ENCODE measurements at regions not wholly inside any gene's neighbourhood (a gene's known extent, or its start where the extent isn't known, plus 50 kb on each side); places are given as distances from the start of the nearest gene placed in this dataset.

GRCh38 chr7:12801107-12801506 lies 113.7 kb downstream of the ARL4A start:
- Mint-ChIP-seq H3K27ac (no peak overlapping the region), H3K4me1 (no peaks in the 10 kb centered on the region), H3K9me3 (ENCODE audit: insufficient read depth) (no peaks in the 10 kb centered on the region), H3K4me3 (no peak overlapping the region), H3K27me3 (no peaks in the 10 kb centered on the region)
- no peaks in the 10 kb centered on the region for H3K36me3 ChIP-seq (replicated peaks in 1 of 2; ENCODE audit: control extremely low read depth in 1 of 2, control insufficient read depth in 1 of 2, extremely low read depth in 1 of 2, insufficient read depth in 2 of 2, low read length in 1 of 2)
- no peak overlapping the region for H3K4me2 ChIP-seq (replicated peaks; ENCODE audit: low read depth, low read length, poor library complexity, severe bottlenecking)
- no peaks in the 10 kb centered on the region for H3K27me3 ChIP-seq (replicated peaks in 1 of 4; ENCODE audit: control extremely low read depth in 1 of 4, control insufficient read depth in 3 of 4, insufficient read depth in 4 of 4, low read length in 3 of 4)
- no peak overlapping the region for H2AFZ ChIP-seq (ENCODE audit: insufficient read depth, low read depth, low read length, poor library complexity, severe bottlenecking)
- H3K79me2 ChIP-seq (ENCODE audit: control insufficient read depth, insufficient read depth, low read length): no peaks in the 10 kb centered on the region
- DNase-seq (no peak), ATAC-seq (ENCODE audit: low read depth) (no peak)
- WGBS (ENCODE audit: insufficient coverage): 70% methylated on average over 3 of the region's 4 CpGs
- ChIA-PET POLR2A (no interaction called here), CTCF (no interaction called here)
- H3K4me1 ChIP-seq (ENCODE audit: control insufficient read depth in 2 of 2, insufficient read depth in 2 of 2, low read length in 2 of 2): no peaks in the 10 kb centered on the region
- H3K4me3 ChIP-seq (ENCODE audit: control extremely low read depth in 1 of 5, extremely low read depth in 1 of 5, insufficient read depth in 1 of 5, low read depth in 2 of 5, low read length in 4 of 5): no peak overlapping the region
- intact Hi-C loops (cut with micrococcal nuclease): no loop called here
- no peak overlapping the region for H3K9ac ChIP-seq (ENCODE audit: low read length)
- H4K20me1 ChIP-seq (ENCODE audit: control insufficient read depth, insufficient read depth, low read length, poor library complexity, severe bottlenecking): no peaks in the 10 kb centered on the region
- H3K9me3 ChIP-seq (ENCODE audit: control extremely low read depth in 1 of 3, control insufficient read depth in 2 of 3, insufficient read depth in 1 of 3, low read length in 2 of 3): no peaks in the 10 kb centered on the region
- TF ChIP-seq CTCF (IDR thresholded peaks at IDR 0.05) (no peak), EZH2 (IDR thresholded peaks at IDR 0.05; ENCODE audit: borderline replicate concordance, insufficient read depth, low read depth, low read length, poor library complexity, severe bottlenecking) (no peak)
- H3K27ac ChIP-seq (ENCODE audit: low read length in 2 of 2): no peak overlapping the region

- no peaks in the 10 kb centered on the region for H3K9me3 Mint-ChIP-seq (ENCODE audit: insufficient read depth)
- TF ChIP-seq CTCF (IDR thresholded peaks at IDR 0.05) (no peak), EZH2 (IDR thresholded peaks at IDR 0.05; ENCODE audit: borderline replicate concordance, insufficient read depth, low read depth, low read length, poor library complexity, severe bottlenecking) (no peak)
- Histone ChIP-seq H3K4me1 (ENCODE audit: control insufficient read depth in 2 of 2, insufficient read depth in 2 of 2, low read length in 2 of 2) (no peaks in the 10 kb centered on the region), H4K20me1 (ENCODE audit: control insufficient read depth, insufficient read depth, low read length, poor library complexity, severe bottlenecking) (no peaks in the 10 kb centered on the region), H3K36me3 (replicated peaks in 1 of 2; ENCODE audit: control extremely low read depth in 1 of 2, control insufficient read depth in 1 of 2, extremely low read depth in 1 of 2, insufficient read depth in 2 of 2, low read length in 1 of 2) (no peaks in the 10 kb centered on the region), H3K4me3 (ENCODE audit: control extremely low read depth in 1 of 5, extremely low read depth in 1 of 5, insufficient read depth in 1 of 5, low read depth in 2 of 5, low read length in 4 of 5) (no peak overlapping the region), H3K79me2 (ENCODE audit: control insufficient read depth, insufficient read depth, low read length) (no peaks in the 10 kb centered on the region), H3K27ac (ENCODE audit: low read length in 2 of 2) (no peak overlapping the region), H3K9me3 (ENCODE audit: control extremely low read depth in 1 of 3, control insufficient read depth in 2 of 3, insufficient read depth in 1 of 3, low read length in 2 of 3) (no peaks in the 10 kb centered on the region), H3K9ac (ENCODE audit: low read length) (no peak overlapping the region), H3K4me2 (replicated peaks; ENCODE audit: low read depth, low read length, poor library complexity, severe bottlenecking) (no peak overlapping the region), H2AFZ (ENCODE audit: insufficient read depth, low read depth, low read length, poor library complexity, severe bottlenecking) (no peak overlapping the region), H3K27me3 (replicated peaks in 1 of 4; ENCODE audit: control extremely low read depth in 1 of 4, control insufficient read depth in 3 of 4, insufficient read depth in 4 of 4, low read length in 3 of 4) (no peaks in the 10 kb centered on the region)
- intact Hi-C loops (cut with micrococcal nuclease): no loop called here
- DNase-seq (no peak), ATAC-seq (ENCODE audit: low read depth) (no peak)
- no peaks in the 10 kb centered on the region for H3K27me3 Mint-ChIP-seq
- WGBS (ENCODE audit: insufficient coverage): 86% methylated on average over 1 of the region's 2 CpGs
- H3K27ac Mint-ChIP-seq: no peak overlapping the region
- CTCF ChIA-PET: interaction anchor here (0.6 kb wide), 1 partner anchor 520 kb away, joined by 3 read pairs; no protein-coding TSS in a partner anchor
- H3K4me3 Mint-ChIP-seq: no peak overlapping the region
- no peaks in the 10 kb centered on the region for H3K4me1 Mint-ChIP-seq
- POLR2A ChIA-PET: no interaction called here
Measured at GRCh38 chr7:12802070-12802469, 114.6 kb downstream of the ARL4A start.
